HG03460 (cell line): ENCODE measurements at regions not wholly inside any gene's neighbourhood (a gene's known extent, or its start where the extent isn't known, plus 50 kb on each side); places are given as distances from the start of the nearest gene placed in this dataset.
"Not testable (repeated sequence)": the region's sequence is repeated elsewhere in the genome, so short reads cannot be mapped to it uniquely, and the experiment has no call there.

Source experiments
- ATAC-seq: cut with Tn5 transposase; IDR thresholded peaks from one replicate; pipeline ENCODE4 v1.9.1; 2021; ENCODE audit not compliant: unreplicated experiment

DNA sequence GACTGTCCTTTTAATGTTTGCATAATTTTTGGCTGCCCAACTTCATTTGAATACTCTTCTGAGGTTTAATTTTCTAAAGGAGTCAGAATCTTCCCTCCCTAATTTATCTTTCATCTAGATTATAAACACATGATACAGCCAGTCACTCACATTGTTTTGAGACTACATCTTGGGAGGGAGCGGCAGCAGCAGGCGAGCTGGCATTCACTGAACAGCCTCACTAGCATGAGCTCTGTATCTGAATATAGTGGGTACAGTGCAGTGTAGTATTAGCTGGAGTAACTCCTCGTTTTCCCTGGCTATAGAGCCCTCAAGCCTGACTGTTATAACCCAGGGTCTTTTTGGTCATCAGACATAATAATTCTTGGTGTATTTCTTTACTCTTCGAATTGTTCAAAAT is 969.2 kb upstream of the COX7C start:
- ATAC-seq: no peak

DNA sequence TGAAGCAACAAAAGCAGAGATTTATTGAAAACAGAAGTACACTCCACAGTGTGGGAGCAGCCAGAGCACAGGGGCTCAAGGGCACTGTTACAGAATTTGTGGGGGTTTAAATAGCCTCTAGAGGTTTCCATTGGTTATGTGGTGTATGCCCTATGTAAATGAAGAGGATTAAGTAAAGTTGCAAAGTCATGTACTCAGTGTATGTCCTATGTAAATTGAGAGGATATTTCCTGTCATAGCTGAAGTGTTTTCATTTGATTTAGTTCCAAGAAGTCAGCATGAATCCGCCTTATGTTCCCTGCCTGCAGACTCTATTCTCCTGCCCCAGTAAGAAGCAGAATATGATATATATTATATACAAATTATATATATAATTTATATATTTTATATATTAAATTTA is 966.0 kb upstream of the COX7C start:
- ATAC-seq: no peak

DNA sequence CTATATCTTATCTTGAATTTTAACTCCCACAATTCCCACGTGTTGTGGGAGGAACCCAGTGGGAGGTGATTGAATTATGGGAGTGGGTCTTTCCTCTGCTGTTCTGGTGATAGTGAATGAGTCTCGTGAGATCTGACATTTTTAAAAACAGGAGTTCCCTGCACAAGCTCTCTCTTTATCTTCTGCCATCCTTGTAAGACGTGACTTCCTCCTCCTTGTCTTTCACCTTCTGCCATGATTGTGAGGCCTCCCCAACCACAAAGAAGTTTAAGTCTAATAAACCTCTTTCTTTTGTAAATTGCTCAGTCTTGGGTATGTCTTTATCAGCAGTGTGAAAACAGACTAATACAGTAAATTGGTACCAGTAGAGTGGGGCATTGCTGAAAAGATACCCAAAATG is 963.6 kb upstream of the COX7C start:
- not testable (repeated sequence) for ATAC-seq

GRCh38 chr5:85656050-85656449 is 961.7 kb upstream of the COX7C start:
- no peak for ATAC-seq

GRCh38 chr5:85657328-85657727 is 960.4 kb upstream of the COX7C start:
- ATAC-seq: not testable (repeated sequence)

GRCh38 chr5:85662969-85663707 is 954.6 kb upstream of the COX7C start:
- not testable (repeated sequence) for ATAC-seq

DNA sequence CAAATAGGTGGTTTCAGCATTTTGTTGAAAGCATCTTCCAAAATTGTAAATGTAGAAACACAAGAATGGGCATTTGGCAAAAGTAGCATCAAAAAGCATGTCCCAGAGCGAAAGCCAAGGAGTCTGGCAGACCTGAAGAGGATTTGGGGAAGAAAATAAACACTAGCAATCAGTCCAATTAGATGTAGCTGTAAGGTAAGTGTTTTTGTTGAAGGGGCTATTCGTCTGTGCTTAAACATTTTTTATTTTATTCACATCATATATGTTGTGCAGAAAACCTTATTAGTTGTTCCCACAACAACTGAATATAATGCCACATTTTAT is 954.1 kb upstream of the COX7C start:
- no peak for ATAC-seq

- ATAC-seq: no peak
These were observed 947.3 kb upstream of the COX7C start for GRCh38 chr5:85670417-85670816.

DNA sequence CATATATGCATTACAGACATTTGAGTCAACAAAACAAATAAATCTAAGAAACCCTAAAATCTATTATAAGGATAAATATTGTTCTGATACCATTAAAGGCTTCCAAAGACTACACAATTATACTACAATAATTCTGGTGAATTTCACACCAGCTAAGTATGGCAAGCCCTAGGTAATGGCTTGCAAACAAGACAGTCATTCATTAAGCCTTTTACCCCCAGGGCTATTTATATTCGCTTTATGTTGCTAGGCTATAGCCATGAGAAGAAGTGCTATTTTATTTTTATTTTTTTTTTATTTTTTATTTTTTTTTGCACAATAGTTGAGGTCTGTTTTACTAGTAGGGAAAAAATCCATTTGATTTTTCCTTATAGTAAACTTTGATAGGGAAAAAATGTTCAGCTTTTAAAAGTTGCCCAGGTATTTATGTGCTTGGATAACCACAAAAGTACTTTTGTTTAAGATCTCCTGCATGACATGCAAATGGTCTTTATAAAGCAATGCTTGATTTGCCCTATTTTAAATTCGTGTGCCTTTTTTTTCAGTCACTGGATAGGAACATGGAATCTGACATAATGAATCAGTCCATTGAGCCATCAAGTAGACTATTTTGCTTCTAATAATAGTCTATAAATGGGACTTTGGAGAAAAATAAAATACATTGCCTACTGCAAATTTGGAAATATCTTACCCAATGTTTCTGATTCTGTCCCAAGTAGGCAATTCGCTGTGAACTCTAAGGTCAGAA is 946.3 kb upstream of the COX7C start:
- no peak for ATAC-seq

DNA sequence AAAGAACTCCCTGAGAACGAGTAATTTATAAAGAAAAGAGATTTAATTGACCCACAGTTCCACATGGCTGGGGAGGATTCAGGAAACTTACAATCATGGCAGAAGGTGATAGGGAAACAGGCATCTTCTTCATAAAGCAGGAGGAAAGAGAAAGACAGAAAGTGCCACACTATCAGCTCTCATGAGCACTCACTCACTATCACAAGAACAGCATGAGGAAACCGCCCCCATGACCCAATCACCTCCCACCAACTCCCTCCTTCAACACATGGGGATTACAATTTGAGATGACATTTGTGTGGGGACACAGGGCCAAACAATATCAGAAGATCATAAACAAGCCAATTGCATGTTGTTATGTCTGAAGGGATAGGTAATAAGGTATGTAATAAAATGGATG is 935.9 kb upstream of the COX7C start:
- ATAC-seq: no peak

DNA sequence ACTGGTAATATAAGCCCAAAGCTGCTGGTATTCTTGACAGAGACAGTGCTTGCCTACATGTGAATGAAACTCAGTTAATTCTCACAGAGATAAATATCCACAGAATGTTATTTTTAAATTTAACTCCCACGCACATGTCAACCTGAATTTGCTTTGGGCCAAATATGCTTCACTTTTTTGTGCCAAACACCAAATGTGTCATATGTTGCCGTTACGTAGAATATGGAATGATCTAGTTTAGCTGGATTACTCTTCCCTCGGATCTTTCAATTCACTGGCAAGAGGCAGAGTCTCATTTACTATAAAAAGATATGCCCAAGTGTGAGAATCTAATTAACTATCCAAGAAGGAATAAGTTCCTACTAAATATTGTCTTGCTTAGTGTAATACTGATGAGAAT is 933.4 kb upstream of the COX7C start:
- no peak for ATAC-seq

GRCh38 chr5:85703296-85703695 is 914.4 kb upstream of the COX7C start:
- no peak for ATAC-seq

- no peak for ATAC-seq
These were observed 908.0 kb upstream of the COX7C start for GRCh38 chr5:85709728-85710127.

DNA sequence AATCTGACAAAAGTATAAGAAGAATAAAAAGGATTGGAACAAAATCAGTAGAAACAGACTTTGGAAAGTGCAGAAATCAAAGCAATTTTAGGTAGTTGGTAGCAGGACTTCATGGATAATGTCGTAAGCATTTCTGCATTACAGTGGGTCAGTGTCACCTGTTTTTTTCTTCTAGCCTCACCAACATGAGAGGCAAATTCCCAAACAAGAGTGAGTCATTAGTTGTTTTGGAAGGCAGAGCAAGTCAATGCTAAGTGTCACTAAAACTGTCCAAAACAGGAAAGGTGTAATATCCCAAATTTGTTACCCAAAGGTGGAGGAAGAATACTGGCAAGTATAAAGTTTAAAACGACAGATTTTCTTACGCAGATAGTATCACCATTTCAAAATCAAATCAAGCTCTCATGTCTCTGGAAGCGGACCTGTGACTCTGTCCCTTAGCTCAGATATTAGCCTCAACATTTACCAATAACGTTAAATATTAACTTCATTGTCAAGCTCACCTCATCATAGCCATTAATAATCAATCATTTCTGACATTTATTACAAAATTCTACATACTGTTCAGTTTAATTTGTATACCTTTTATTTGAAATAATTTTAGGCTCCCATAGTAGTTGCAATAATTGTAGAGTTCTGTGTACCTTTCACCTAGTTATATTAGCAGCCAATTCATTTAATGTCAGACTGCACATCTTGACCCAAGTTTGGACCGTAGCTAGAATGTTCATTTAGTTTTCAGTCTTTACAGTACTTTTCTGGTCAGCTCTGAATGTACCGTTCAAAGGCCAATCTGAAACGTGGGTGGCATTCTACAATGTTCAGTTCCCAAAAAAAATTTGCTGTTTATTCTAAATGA is 901.2 kb upstream of the COX7C start:
- ATAC-seq: no peak

DNA sequence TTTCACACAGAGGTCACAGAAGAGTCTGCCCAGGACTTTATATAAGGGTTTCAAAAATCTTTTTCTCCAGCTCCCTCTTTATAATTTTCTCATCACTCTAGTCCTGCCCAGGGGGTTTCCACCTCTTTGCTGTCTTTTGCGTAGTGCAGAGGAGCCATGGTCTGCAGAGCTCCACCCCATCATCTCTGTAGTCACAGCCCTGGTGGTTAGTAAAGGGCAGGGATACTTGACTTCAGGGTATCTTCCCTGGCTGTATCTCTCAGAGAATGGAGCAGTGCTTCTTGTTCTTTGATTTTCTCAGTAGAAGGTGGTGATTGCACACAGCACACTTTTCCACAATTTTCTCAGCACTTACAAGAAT is 900.6 kb upstream of the COX7C start:
- no peak for ATAC-seq

GRCh38 chr5:85732185-85732584 is 885.6 kb upstream of the COX7C start:
- ATAC-seq: no peak

- ATAC-seq: no peak
These were observed 875.8 kb upstream of the COX7C start for GRCh38 chr5:85741972-85742371.

GRCh38 chr5:85760519-85760918 is 857.2 kb upstream of the COX7C start:
- ATAC-seq: no peak

GRCh38 chr5:85769347-85769746 is 848.4 kb upstream of the COX7C start:
- ATAC-seq: no peak

- ATAC-seq: no peak
These were observed 833.0 kb upstream of the COX7C start for GRCh38 chr5:85784746-85785145.

GRCh38 chr5:85813146-85813545 is 804.6 kb upstream of the COX7C start:
- ATAC-seq: no peak

- no peak for ATAC-seq
These were observed 803.1 kb upstream of the COX7C start for GRCh38 chr5:85814596-85814995.
